Progenitor cell of endocrine pancreas (in vitro differentiated cells): ENCODE measurements at regions not wholly inside any gene's neighbourhood (a gene's known extent, or its start where the extent isn't known, plus 50 kb on each side); places are given as distances from the start of the nearest gene placed in this dataset.

Source experiments
- DNase-seq: peaks from one replicate; pipeline ENCODE4 v3.0.0; 2021; ENCODE audit warnings: low spot score; ENCODE audit not compliant: unreplicated experiment
- H3K27ac Mint-ChIP-seq: 2 replicates; pipeline ENCODE4 v1.8.0; 2021; ENCODE audit warnings: mild to moderate bottlenecking, moderate library complexity, mixed read lengths
- H3K27me3 Mint-ChIP-seq: 2 replicates; pipeline ENCODE4 v1.8.0; 2021; ENCODE audit warnings: mixed read lengths
- H3K36me3 Mint-ChIP-seq: 2 replicates; pipeline ENCODE4 v1.8.0; 2022; ENCODE audit warnings: mixed read lengths; ENCODE audit not compliant: insufficient read depth
- H3K4me1 Mint-ChIP-seq: 2 replicates; pipeline ENCODE4 v1.8.0; 2021; ENCODE audit warnings: low read depth, mixed read lengths
- H3K4me3 Mint-ChIP-seq: 2 replicates; pipeline ENCODE4 v1.8.0; 2021; ENCODE audit warnings: low read depth, mild to moderate bottlenecking, moderate library complexity, mixed read lengths
- H3K9me3 Mint-ChIP-seq: 2 replicates; pipeline ENCODE4 v1.8.0; 2021; ENCODE audit warnings: low read depth, mixed read lengths
- TF ChIP-seq, protein P1 (sequence below): fragments of 200-600 bp; sonication (generic); IDR thresholded peaks from one replicate; pipeline ENCODE4 v1.5.0; 2021; ENCODE audit warnings: antibody characterized with exemption, mild to moderate bottlenecking; ENCODE audit not compliant: unreplicated experiment

DNA sequence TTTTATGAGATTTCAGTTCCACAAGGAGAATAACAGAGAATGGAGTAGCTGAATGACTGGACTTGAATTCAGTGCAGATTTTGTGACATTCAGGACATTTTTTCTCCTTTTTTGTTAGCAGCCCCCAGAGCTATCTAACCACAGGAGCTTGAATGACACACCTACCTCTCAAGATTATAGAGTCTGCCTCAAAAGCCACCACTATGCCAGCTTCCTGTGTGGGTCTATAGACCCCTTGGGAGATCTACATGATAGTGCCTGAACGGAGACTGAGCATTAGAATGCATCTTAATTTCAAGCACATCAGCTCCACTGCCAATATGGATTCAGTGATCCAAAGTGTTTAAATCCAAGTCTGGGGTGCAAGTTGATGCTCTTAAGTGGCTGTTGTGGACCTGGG lies 74.4 kb upstream of the ZNF648 start:
- Mint-ChIP-seq H3K36me3 (no peaks in the 10 kb centered on the region), H3K4me3 (no peak overlapping the region), H3K4me1 (peaks cover 10% of the 10 kb centered on the region), H3K9me3 (peaks cover 8% of the 10 kb centered on the region), H3K27ac (no peak overlapping the region), H3K27me3 (no peaks in the 10 kb centered on the region)
- DNase-seq, result no peak
- TF ChIP-seq, protein P1, sequence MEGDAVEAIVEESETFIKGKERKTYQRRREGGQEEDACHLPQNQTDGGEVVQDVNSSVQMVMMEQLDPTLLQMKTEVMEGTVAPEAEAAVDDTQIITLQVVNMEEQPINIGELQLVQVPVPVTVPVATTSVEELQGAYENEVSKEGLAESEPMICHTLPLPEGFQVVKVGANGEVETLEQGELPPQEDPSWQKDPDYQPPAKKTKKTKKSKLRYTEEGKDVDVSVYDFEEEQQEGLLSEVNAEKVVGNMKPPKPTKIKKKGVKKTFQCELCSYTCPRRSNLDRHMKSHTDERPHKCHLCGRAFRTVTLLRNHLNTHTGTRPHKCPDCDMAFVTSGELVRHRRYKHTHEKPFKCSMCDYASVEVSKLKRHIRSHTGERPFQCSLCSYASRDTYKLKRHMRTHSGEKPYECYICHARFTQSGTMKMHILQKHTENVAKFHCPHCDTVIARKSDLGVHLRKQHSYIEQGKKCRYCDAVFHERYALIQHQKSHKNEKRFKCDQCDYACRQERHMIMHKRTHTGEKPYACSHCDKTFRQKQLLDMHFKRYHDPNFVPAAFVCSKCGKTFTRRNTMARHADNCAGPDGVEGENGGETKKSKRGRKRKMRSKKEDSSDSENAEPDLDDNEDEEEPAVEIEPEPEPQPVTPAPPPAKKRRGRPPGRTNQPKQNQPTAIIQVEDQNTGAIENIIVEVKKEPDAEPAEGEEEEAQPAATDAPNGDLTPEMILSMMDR, result no peak

DNA sequence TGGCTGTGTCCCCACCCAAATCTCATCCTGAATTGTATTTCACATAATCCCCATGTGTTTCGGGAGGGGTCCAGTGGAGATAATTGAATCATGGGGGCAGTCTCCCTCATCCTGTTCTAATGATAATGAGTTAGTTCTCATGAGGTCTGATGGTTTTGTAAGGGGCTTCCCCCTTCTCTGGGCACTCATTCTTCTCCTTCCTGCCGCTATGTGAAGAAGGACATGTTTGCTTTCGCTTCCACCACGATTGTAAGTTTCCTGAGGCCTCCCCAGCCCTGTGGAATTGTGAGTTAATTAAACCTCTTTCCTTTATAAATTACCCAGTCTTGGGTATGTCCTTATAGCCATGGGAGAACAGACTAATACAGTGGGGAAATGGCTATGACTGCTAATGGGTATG lies 72.7 kb upstream of the ZNF648 start:
- Mint-ChIP-seq H3K9me3 (peaks cover 8% of the 10 kb centered on the region), H3K4me1 (peaks cover 8% of the 10 kb centered on the region), H3K27me3 (peaks cover 5% of the 10 kb centered on the region)

DNA sequence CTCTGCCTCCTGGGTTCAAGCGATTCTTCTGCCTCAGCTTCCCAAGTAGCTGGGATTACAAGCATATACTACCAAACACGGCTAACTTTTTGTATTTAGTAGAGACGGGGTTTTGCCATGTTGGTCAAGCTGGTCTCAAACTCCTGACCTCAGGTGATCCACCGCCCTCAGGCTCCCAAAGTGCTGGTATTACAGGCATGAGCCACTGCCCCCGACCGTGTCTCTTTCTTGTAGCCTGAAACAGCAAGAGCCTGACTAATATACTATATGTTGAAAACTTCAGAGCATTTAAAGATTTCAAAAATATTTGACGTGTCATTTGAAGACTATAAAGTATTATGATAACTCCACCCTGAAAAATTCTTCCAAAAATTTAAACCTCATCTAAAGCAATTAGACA lies 71.7 kb upstream of the ZNF648 start:
- TF ChIP-seq, protein P1, result no peak
- H3K36me3 Mint-ChIP-seq, result no peaks in the 10 kb centered on the region
- H3K27ac Mint-ChIP-seq, result no peak overlapping the region
- no peak overlapping the region for H3K4me3 Mint-ChIP-seq
- peaks cover 9% of the 10 kb centered on the region for H3K27me3 Mint-ChIP-seq
- peaks cover 8% of the 10 kb centered on the region for H3K4me1 Mint-ChIP-seq
- peaks cover 8% of the 10 kb centered on the region for H3K9me3 Mint-ChIP-seq
- no peak for DNase-seq

More for the DNA sequence above, 72.7 kb upstream of the ZNF648 start:
- Mint-ChIP-seq H3K27ac (no peak overlapping the region), H3K36me3 (no peaks in the 10 kb centered on the region), H3K4me3 (no peak overlapping the region)
- DNase-seq, result no peak
- TF ChIP-seq, protein P1, result no peak

DNA sequence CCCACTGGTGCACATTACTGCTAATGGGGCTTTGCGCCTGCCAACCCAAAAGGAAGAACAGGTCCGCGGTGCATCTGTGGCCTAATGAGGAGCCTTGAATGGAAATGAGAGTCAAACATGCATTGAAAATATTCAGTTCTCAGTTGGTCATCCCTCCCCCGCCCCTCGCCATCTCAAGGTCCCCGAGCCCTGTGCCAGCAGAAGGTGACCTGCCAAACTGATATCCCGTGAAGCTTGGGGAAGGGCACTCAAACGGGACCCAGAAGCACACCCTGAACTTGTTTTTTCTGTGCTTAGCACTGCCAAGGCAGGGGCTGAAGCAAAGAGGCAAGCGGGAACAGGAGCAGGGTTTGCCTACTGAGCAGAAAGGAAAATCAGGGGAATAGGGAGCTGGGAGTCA lies 67.9 kb upstream of the ZNF648 start:
- Mint-ChIP-seq H3K4me1 (peaks cover 12% of the 10 kb centered on the region), H3K27me3 (peaks cover 11% of the 10 kb centered on the region), H3K4me3 (no peak overlapping the region), H3K9me3 (peaks cover 7% of the 10 kb centered on the region), H3K36me3 (no peaks in the 10 kb centered on the region), H3K27ac (peak overlapping the region; percentile 4)
- no peak for DNase-seq
- TF ChIP-seq, protein P1, result no peak

- peaks cover 12% of the 10 kb centered on the region for H3K4me1 Mint-ChIP-seq
- TF ChIP-seq, protein P1, result no peak
- H3K27ac Mint-ChIP-seq, result no peak overlapping the region
- DNase-seq, result no peak
- H3K36me3 Mint-ChIP-seq, result no peaks in the 10 kb centered on the region
- H3K9me3 Mint-ChIP-seq, result no peaks in the 10 kb centered on the region
- H3K27me3 Mint-ChIP-seq, result peaks cover 11% of the 10 kb centered on the region
- H3K4me3 Mint-ChIP-seq, result no peak overlapping the region
Observed at GRCh38 chr1:182128502-182128901, 67.0 kb upstream of the ZNF648 start.
